Epithelial cell of proximal tubule (primary cell): ENCODE measurements at regions not wholly inside any gene's neighbourhood (a gene's known extent, or its start where the extent isn't known, plus 50 kb on each side); places are given as distances from the start of the nearest gene placed in this dataset.

Experiments
- DNase-seq: peaks from one replicate; pipeline ENCODE4 v3.0.0-alpha.2; 2011; ENCODE audit warnings: low read depth
- H3K4me3 ChIP-seq: 2 replicates; pipeline ENCODE4 v1.5.1; 2011; ENCODE audit warnings: low read depth, mild to moderate bottlenecking, low read length
- CTCF ChIP-seq: conservative IDR thresholded peaks from 2 replicates; pipeline ENCODE4 v1.5.1; 2012; ENCODE audit warnings: low read depth, mild to moderate bottlenecking, low read length

- TF ChIP-seq CTCF: no peak
- H3K4me3 ChIP-seq: no peak overlapping the region
Measured at GRCh38 chr5:84863020-84863419, 478.3 kb upstream of the EDIL3 start.

GRCh38 chr5:84862132-84862531, 477.5 kb upstream of the EDIL3 start:
- no peak for TF ChIP-seq CTCF
- DNase-seq: no peak
- H3K4me3 ChIP-seq: no peak overlapping the region

More at GRCh38 chr5:84863020-84863419, 478.3 kb upstream of the EDIL3 start:
- DNase-seq: no peak

- no peak overlapping the region for H3K4me3 ChIP-seq
- no peak for TF ChIP-seq CTCF
- DNase-seq: no peak
Measured at GRCh38 chr5:84861306-84861705, 476.6 kb upstream of the EDIL3 start.

GRCh38 chr5:84859056-84859455, 474.4 kb upstream of the EDIL3 start:
- no peak for TF ChIP-seq CTCF
- no peak overlapping the region for H3K4me3 ChIP-seq
- no peak for DNase-seq

- DNase-seq: no peak
- no peak overlapping the region for H3K4me3 ChIP-seq
- TF ChIP-seq CTCF: no peak
Measured at GRCh38 chr5:84831701-84832100, 447.0 kb upstream of the EDIL3 start.

- no peak for DNase-seq
- TF ChIP-seq CTCF: no peak
- H3K4me3 ChIP-seq: no peak overlapping the region
Measured at GRCh38 chr5:84830265-84830664, 445.6 kb upstream of the EDIL3 start.

GRCh38 chr5:84825606-84826005, 440.9 kb upstream of the EDIL3 start:
- no peak for TF ChIP-seq CTCF
- no peak overlapping the region for H3K4me3 ChIP-seq
- no peak for DNase-seq
